Duodenal mucosa (tissue), 2 donors: ENCODE measurements at regions not wholly inside any gene's neighbourhood (a gene's known extent, or its start where the extent isn't known, plus 50 kb on each side); places are given as distances from the start of the nearest gene placed in this dataset.
"Not testable (repeated sequence)": the region's sequence is repeated elsewhere in the genome, so short reads cannot be mapped to it uniquely, and the experiment has no call there.

Experiments
- H3K27ac ChIP-seq: one replicate; pipeline ENCODE4 v1.7.0; 2013; ENCODE audit warnings: low read depth, low read length
- H3K27me3 ChIP-seq, 2 donors: one replicate each; pipeline ENCODE4 v1.7.0; 2013; ENCODE audit warnings: low read length in 2 of 2, control low read depth in 1 of 2; ENCODE audit not compliant: insufficient read depth in 2 of 2, control insufficient read depth in 1 of 2
- H3K36me3 ChIP-seq, 2 donors: one replicate each; pipeline ENCODE4 v1.7.0; 2013; ENCODE audit warnings: low read length in 2 of 2, control low read depth in 1 of 2; ENCODE audit not compliant: insufficient read depth in 2 of 2, control insufficient read depth in 1 of 2
- H3K4me1 ChIP-seq, 2 donors: one replicate each; pipeline ENCODE4 v1.7.0; 2013; ENCODE audit warnings: low read length in 2 of 2, control low read depth in 1 of 2; ENCODE audit not compliant: insufficient read depth in 2 of 2, control insufficient read depth in 1 of 2
- H3K4me3 ChIP-seq, 2 donors: one replicate each; pipeline ENCODE4 v1.7.0; 2013; ENCODE audit warnings: low read length in 2 of 2, low read depth in 1 of 2
- H3K9ac ChIP-seq, 2 donors: one replicate each; pipeline ENCODE4 v1.7.0; 2013; ENCODE audit warnings: low read length in 2 of 2, low read depth in 1 of 2
- H3K9me3 ChIP-seq, 2 donors: one replicate each; pipeline ENCODE4 v1.7.0; 2013; ENCODE audit warnings: low read length in 2 of 2, control low read depth in 1 of 2; ENCODE audit not compliant: control insufficient read depth in 1 of 2

- no peak overlapping the region for H3K4me3 ChIP-seq
- H3K9me3 ChIP-seq: no peaks in the 10 kb centered on the region
- no peaks in the 10 kb centered on the region for H3K4me1 ChIP-seq
- H3K27me3 ChIP-seq: peaks cover 3 to 9% of the 10 kb centered on the region in 2 donors
- no peak overlapping the region for H3K27ac ChIP-seq
- no peak overlapping the region for H3K9ac ChIP-seq
- no peaks in the 10 kb centered on the region for H3K36me3 ChIP-seq
Measured at GRCh38 chr2:219743548-219743947, 116.1 kb downstream of the SLC4A3 start.

- Histone ChIP-seq H3K4me3 (no peak overlapping the region), H3K36me3 (no peaks in the 10 kb centered on the region), H3K4me1 (no peaks in the 10 kb centered on the region), H3K27ac (no peak overlapping the region), H3K9ac (no peak overlapping the region), H3K9me3 (no peaks in the 10 kb centered on the region), H3K27me3 (peaks cover 3 to 9% of the 10 kb centered on the region in 2 donors)
Measured at GRCh38 chr2:219744066-219744465, 116.6 kb downstream of the SLC4A3 start.

DNA sequence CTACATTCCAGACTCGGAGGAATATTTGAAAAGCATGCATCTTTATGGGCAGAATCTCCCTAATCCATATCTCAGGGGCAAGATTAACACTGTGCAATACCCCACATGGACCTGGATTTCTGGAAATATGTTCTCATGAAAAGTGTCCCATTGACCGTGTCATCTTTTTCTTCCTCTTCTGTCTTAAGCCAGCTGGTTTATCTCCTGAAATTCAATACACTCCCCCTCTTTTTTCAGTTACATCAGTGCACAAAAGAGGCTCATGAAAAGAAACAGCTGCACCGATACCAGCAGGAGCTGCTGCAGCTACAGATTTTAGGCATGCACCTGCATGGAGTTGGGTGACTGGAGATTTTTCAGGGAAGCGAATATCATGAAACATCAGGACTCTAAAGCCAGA is 117.2 kb downstream of the SLC4A3 start:
- Histone ChIP-seq H3K4me3 (no peak overlapping the region), H3K27ac (no peak overlapping the region), H3K4me1 (no peaks in the 10 kb centered on the region), H3K36me3 (no peaks in the 10 kb centered on the region), H3K27me3 (peaks cover 3 to 9% of the 10 kb centered on the region in 2 donors), H3K9ac (no peak overlapping the region), H3K9me3 (no peaks in the 10 kb centered on the region)

DNA sequence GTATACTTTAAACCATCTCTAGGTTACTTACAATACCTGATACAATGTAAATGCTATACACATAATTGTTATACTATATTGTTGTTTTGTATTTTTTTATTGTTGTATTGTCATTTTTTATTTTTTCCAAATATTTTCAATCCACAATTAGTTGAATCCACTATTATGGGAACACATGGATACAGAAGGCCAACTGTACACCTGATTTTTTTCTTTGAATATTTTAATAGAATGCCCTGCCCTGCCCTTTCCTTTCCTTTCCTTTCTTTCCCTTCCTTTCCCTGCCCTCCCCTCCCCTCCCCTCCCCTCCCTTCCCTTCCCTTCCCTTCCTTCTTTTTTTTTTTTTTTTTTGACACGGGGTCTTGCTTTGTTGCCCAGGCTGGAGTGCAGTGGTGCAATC is 120.2 kb downstream of the SLC4A3 start:
- no peaks in the 10 kb centered on the region for H3K36me3 ChIP-seq
- no peak overlapping the region for H3K9ac ChIP-seq
- H3K27me3 ChIP-seq: peaks cover 3 to 9% of the 10 kb centered on the region in 2 donors
- H3K4me3 ChIP-seq: no peak overlapping the region
- no peak overlapping the region for H3K27ac ChIP-seq
- H3K4me1 ChIP-seq: no peaks in the 10 kb centered on the region
- H3K9me3 ChIP-seq: no peaks in the 10 kb centered on the region

GRCh38 chr2:219748671-219749570 is 121.5 kb downstream of the SLC4A3 start:
- Histone ChIP-seq H3K9ac (no peak overlapping the region), H3K4me1 (no peaks in the 10 kb centered on the region)

GRCh38 chr2:219751121-219751520 is 123.7 kb downstream of the SLC4A3 start:
- H3K4me3 ChIP-seq, H3K9ac ChIP-seq, H3K36me3 ChIP-seq, H3K27ac ChIP-seq, H3K9me3 ChIP-seq, H3K27me3 ChIP-seq, H3K4me1 ChIP-seq: not testable (repeated sequence)

More at GRCh38 chr2:219748671-219749570, 121.5 kb downstream of the SLC4A3 start:
- no peaks in the 10 kb centered on the region for H3K36me3 ChIP-seq
- H3K4me3 ChIP-seq: no peak overlapping the region
- no peaks in the 10 kb centered on the region for H3K9me3 ChIP-seq
- no peak overlapping the region for H3K27ac ChIP-seq
- peaks cover 3 to 9% of the 10 kb centered on the region in 2 donors for H3K27me3 ChIP-seq

GRCh38 chr2:219752726-219753125 is 125.3 kb downstream of the SLC4A3 start:
- Histone ChIP-seq H3K9ac (no peak overlapping the region), H3K36me3 (no peaks in the 10 kb centered on the region), H3K4me3 (no peak overlapping the region), H3K4me1 (no peaks in the 10 kb centered on the region), H3K9me3 (no peaks in the 10 kb centered on the region), H3K27me3 (no peaks in the 10 kb centered on the region), H3K27ac (no peak overlapping the region)

DNA sequence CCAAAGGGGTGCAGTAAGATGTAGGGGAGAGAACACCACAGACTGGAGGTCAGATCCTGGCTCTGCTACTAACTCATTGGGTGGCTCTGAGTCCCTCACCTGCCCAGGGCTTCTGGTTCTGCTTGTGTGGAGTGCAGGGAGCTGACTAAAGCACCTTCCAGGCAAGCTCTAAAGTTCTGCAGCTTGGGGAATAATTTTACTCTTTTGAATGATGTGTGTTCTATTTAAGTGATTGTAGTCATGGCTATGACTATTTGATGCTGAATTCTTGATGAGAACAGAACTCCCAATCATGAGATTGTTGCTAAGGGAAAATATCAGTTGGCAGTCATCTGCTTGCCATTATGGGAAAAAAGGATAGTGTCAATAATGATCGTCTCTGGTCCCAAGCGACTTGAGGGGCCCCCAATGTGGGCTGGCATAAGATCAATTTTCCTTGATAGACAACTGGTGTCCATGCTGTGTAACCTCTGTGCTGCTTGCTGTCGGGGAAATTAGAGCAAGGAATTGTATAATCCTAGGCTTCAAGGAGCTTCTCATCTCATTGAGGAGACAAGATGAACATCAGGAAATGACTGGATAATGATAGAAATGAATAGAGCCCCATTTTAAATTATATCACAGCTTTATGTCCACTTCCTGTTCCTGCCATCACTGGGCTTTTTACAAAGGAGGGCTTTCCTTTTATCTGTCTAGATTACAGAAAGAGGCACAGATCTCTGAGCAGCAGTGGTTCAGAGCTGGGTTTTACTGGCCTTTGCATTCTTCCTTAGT is 131.7 kb downstream of the SLC4A3 start:
- Histone ChIP-seq H3K4me3 (no peak overlapping the region), H3K9ac (no peak overlapping the region), H3K27me3 (peaks cover 0 to 5% of the 10 kb centered on the region in 2 donors), H3K9me3 (no peaks in the 10 kb centered on the region), H3K4me1 (no peaks in the 10 kb centered on the region), H3K36me3 (no peaks in the 10 kb centered on the region), H3K27ac (no peak overlapping the region)

GRCh38 chr2:219759801-219760200 is 132.4 kb downstream of the SLC4A3 start:
- no peak overlapping the region for H3K9ac ChIP-seq
- no peaks in the 10 kb centered on the region for H3K9me3 ChIP-seq
- H3K27me3 ChIP-seq: peaks cover 0 to 5% of the 10 kb centered on the region in 2 donors
- H3K4me3 ChIP-seq: no peak overlapping the region
- H3K36me3 ChIP-seq: no peaks in the 10 kb centered on the region
- H3K27ac ChIP-seq: no peak overlapping the region
- H3K4me1 ChIP-seq: no peaks in the 10 kb centered on the region

- Histone ChIP-seq H3K36me3 (no peaks in the 10 kb centered on the region), H3K4me1 (no peaks in the 10 kb centered on the region), H3K9ac (no peak overlapping the region), H3K4me3 (no peak overlapping the region), H3K27ac (no peak overlapping the region), H3K27me3 (peaks cover 0 to 5% of the 10 kb centered on the region in 2 donors), H3K9me3 (no peaks in the 10 kb centered on the region)
Measured at GRCh38 chr2:219765231-219765911, 137.9 kb downstream of the SLC4A3 start.
